ENCODE measurements at regions not wholly inside any gene's neighbourhood (a gene's known extent, or its start where the extent isn't known, plus 50 kb on each side); places are given as distances from the start of the nearest gene placed in this dataset.

- TF ChIP-seq YY1 (IDR thresholded peaks at IDR 0.05; ENCODE audit: low read depth) (no peak), TCF12 (IDR thresholded peaks at IDR 0.05; ENCODE audit: low read depth) (no peak), TEAD4 (IDR thresholded peaks at IDR 0.05) (no peak), EGR1 (IDR thresholded peaks at IDR 0.05) (no peak), RAD21 (IDR thresholded peaks at IDR 0.05; ENCODE audit: low read depth) (no peak), NFIC (IDR thresholded peaks at IDR 0.05) (no peak)
- TF ChIP-seq, protein P1, sequence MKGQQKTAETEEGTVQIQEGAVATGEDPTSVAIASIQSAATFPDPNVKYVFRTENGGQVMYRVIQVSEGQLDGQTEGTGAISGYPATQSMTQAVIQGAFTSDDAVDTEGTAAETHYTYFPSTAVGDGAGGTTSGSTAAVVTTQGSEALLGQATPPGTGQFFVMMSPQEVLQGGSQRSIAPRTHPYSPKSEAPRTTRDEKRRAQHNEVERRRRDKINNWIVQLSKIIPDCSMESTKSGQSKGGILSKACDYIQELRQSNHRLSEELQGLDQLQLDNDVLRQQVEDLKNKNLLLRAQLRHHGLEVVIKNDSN (IDR thresholded peaks at IDR 0.05), result no peak
Measured at GRCh38 chr7:81439591-81439990, 330.3 kb downstream of the HGF start.

DNA sequence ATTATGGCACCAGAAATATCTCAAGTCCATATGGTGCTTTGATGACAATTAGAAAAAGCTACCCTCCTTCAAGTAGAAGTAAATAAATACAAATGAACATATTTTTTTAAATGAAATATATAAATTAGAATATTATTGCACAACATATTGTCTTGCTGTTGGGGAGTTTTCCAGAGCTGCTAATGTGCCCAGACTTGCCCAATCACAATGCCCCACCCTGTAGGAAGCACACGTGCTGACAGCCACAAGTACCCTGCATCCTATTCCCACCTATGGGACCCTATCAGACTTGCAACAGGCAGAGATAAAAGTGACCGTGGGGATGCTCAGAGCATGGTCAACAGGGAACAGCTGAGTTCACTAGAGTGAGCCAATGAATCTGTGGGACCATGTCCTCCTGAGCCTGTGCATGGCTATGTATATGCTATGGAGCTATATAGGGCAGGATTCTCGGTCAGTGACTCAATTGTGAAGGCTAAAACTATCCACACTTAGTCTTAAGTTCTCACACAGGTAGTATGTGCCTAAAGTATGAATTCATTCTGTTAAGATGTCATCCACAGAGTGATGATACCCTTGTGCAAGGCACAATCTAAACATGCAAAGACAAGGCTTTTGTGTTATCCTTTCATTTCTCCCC is 336.0 kb downstream of the HGF start:
- no peak for TF ChIP-seq NFIC (IDR thresholded peaks at IDR 0.05)
- TF ChIP-seq TCF12 (IDR thresholded peaks at IDR 0.05; ENCODE audit: low read depth), result no peak
- no peak for TF ChIP-seq EGR1 (IDR thresholded peaks at IDR 0.05)
- no peak for TF ChIP-seq FOXM1 (IDR thresholded peaks at IDR 0.05; ENCODE audit: borderline replicate concordance, low read depth)
- TF ChIP-seq EP300 (IDR thresholded peaks at IDR 0.05; ENCODE audit: borderline replicate concordance), result no peak
- TF ChIP-seq ZBTB7A (IDR thresholded peaks at IDR 0.05; ENCODE audit: low read depth), result no peak
- no peak for TF ChIP-seq TEAD4 (IDR thresholded peaks at IDR 0.05)
- TF ChIP-seq, protein P1 (IDR thresholded peaks at IDR 0.05), result no peak

- TF ChIP-seq EGR1 (IDR thresholded peaks at IDR 0.05) (no peak), TEAD4 (IDR thresholded peaks at IDR 0.05) (no peak), TAF1 (IDR thresholded peaks at IDR 0.05; ENCODE audit: low read depth) (no peak), MAX (IDR thresholded peaks at IDR 0.05) (no peak), EP300 (IDR thresholded peaks at IDR 0.05; ENCODE audit: borderline replicate concordance) (no peak), CEBPB (IDR thresholded peaks at IDR 0.05) (no peak)
- TF ChIP-seq, protein P2, sequence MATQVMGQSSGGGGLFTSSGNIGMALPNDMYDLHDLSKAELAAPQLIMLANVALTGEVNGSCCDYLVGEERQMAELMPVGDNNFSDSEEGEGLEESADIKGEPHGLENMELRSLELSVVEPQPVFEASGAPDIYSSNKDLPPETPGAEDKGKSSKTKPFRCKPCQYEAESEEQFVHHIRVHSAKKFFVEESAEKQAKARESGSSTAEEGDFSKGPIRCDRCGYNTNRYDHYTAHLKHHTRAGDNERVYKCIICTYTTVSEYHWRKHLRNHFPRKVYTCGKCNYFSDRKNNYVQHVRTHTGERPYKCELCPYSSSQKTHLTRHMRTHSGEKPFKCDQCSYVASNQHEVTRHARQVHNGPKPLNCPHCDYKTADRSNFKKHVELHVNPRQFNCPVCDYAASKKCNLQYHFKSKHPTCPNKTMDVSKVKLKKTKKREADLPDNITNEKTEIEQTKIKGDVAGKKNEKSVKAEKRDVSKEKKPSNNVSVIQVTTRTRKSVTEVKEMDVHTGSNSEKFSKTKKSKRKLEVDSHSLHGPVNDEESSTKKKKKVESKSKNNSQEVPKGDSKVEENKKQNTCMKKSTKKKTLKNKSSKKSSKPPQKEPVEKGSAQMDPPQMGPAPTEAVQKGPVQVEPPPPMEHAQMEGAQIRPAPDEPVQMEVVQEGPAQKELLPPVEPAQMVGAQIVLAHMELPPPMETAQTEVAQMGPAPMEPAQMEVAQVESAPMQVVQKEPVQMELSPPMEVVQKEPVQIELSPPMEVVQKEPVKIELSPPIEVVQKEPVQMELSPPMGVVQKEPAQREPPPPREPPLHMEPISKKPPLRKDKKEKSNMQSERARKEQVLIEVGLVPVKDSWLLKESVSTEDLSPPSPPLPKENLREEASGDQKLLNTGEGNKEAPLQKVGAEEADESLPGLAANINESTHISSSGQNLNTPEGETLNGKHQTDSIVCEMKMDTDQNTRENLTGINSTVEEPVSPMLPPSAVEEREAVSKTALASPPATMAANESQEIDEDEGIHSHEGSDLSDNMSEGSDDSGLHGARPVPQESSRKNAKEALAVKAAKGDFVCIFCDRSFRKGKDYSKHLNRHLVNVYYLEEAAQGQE (IDR thresholded peaks at IDR 0.05; ENCODE audit: low read depth), result no peak
Measured at GRCh38 chr7:81433206-81433605, 336.6 kb downstream of the HGF start.

DNA sequence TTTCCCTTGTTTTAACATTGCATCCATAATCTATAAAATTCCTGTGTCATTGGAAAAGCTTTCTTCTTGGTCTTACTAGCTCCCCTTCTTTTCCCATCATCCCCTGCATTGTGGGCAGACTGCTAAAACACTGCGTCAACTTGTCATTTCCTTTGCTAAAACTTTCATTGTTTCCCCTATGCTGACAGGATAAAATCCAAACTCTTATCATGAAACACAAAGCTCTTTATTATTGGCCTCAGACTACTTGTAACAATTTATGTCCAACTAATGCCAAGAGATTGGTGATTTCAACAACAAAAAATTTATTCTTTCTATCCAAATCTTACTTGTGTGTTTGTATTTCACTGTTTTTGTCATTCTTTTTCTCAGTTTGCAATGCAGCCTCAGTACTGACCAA is 339.1 kb downstream of the HGF start:
- TF ChIP-seq CEBPB (IDR thresholded peaks at IDR 0.05) (no peak), TAF1 (IDR thresholded peaks at IDR 0.05; ENCODE audit: low read depth) (no peak), TEAD4 (IDR thresholded peaks at IDR 0.05) (no peak), FOXM1 (IDR thresholded peaks at IDR 0.05; ENCODE audit: borderline replicate concordance, low read depth) (no peak), CREB1 (IDR thresholded peaks at IDR 0.05; ENCODE audit: low read depth) (no peak), EGR1 (IDR thresholded peaks at IDR 0.05) (no peak), NFIC (IDR thresholded peaks at IDR 0.05) (no peak), EP300 (IDR thresholded peaks at IDR 0.05; ENCODE audit: borderline replicate concordance) (no peak), YY1 (IDR thresholded peaks at IDR 0.05; ENCODE audit: low read depth) (no peak), TCF12 (IDR thresholded peaks at IDR 0.05; ENCODE audit: low read depth) (no peak), MAX (IDR thresholded peaks at IDR 0.05) (no peak), ZBTB7A (IDR thresholded peaks at IDR 0.05; ENCODE audit: low read depth) (no peak), RAD21 (IDR thresholded peaks at IDR 0.05; ENCODE audit: low read depth) (no peak)
- TF ChIP-seq, protein P2 (IDR thresholded peaks at IDR 0.05; ENCODE audit: low read depth), result no peak
- TF ChIP-seq, protein P1 (IDR thresholded peaks at IDR 0.05), result no peak

- TF ChIP-seq, protein P2 (IDR thresholded peaks at IDR 0.05; ENCODE audit: low read depth), result no peak
Measured at GRCh38 chr7:81430150-81430549, 339.7 kb downstream of the HGF start.

All from Ishikawa (cell line).